GM18951 (cell line): ENCODE measurements at regions not wholly inside any gene's neighbourhood (a gene's known extent, or its start where the extent isn't known, plus 50 kb on each side); places are given as distances from the start of the nearest gene placed in this dataset.
"Not testable (repeated sequence)": the region's sequence is repeated elsewhere in the genome, so short reads cannot be mapped to it uniquely, and the experiment has no call there.

ENCODE experiments used
- POLR2A ChIP-seq: IDR thresholded peaks from 4 replicates; pipeline ENCODE4 v1.6.1; 2011; ENCODE audit warnings: mild to moderate bottlenecking; ENCODE audit not compliant: insufficient read length, insufficient read depth; ENCODE audit errors: extremely low read depth
- in situ Hi-C: fragments of 300-500 bp; cut with MboI; formaldehyde crosslinking; loops from one replicate; pipeline ENCODE4 v1.12.0; 2022; ENCODE audit warnings: low sequenced_read_pairs, mixed read lengths, inconsistent platforms; ENCODE audit not compliant: unreplicated experiment

DNA sequence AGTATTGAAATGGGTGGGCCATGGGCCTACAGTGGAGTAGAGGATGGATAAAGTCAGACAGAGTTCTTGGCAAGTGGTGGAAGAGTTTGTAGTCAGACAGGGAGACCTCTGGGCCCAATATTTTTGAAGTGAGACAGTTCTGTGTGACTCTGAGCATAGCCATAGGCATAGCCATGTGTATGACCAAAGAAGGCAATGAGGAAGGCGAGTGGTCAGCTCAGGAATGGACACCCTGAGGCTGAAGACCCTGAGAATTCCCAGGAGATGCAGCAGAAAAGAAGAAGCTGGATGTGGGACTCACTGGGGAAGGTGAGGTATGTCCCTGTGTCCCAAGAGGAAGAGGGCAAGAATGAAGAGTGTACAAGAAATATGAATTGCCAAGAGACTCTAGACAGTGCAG is 210.6 kb upstream of the IRF2BP2 start:
- in situ Hi-C loops = no loop called here
- no peak for TF ChIP-seq POLR2A

DNA sequence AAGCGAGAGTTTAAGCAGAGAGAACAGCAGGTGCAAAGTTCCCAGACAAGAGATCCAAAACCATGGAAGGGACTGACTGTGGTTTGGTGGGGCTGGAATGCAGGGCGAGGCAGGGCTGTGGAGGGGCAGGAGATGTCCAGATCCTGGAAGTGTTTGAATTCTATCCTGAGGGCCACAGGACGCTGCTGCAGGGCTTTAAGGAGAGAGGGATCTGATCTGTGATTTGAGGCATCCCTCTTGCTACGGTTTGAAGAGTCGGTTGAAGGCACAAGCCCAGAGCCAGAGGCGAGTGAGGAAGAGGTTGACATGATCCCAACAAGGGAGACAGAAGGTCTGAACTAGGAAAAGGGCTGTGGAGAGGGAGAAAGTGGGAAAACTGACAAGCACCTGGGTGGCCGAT is 209.9 kb upstream of the IRF2BP2 start:
- in situ Hi-C loops = not testable (repeated sequence)

DNA sequence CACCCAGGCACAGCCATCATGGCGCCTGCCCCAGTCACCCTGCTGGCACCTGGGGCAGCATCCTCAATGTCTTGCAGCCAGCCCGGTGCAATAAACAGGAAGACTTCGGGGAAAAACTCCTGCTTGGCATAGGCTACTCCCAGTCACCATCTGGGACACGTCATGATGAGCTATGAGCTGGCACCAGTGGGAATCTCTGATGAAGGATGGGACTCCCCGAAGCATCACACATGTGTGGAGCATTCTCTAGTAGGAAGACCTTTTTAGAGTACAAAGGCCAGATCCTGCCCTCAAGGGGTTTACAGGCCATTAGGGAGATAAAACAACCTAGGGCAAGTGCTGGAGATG is 208.0 kb upstream of the IRF2BP2 start:
- in situ Hi-C loops = not testable (repeated sequence)

DNA sequence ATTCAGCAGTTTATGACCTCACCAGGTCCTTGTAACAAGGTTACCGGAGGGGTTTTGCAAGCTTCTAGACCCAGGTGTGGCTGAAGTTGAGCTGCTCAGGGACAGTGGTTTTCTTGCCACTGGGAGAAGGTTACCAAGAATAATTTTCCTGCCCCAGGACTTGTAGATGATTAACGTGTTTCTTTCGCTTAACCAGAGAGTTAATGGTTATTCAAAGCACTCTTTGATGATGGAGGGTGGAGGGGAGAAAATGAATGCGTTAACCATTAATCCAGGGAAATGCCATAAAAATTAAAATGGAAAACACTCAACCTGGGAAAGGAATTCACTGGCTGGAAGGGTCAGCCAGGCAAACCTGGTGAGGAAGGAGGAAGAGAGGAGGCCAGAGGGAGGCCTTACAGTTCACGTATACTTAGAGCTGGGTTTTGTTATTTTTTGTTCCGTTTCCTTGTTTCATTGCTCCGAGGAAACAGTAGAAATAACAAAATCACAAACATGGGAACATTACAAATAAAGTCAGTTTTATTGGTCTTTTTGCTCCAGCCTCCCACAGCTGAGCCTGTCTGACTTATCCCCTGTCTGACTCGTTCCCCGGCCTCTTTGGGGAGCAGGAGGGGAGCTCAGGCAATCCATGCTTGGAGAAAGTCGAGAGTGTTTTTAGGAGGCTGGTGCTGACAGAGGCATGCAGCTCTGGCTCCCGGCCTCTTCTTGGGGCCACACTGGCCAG is 207.5 kb upstream of the IRF2BP2 start:
- in situ Hi-C loops = not testable (repeated sequence)

DNA sequence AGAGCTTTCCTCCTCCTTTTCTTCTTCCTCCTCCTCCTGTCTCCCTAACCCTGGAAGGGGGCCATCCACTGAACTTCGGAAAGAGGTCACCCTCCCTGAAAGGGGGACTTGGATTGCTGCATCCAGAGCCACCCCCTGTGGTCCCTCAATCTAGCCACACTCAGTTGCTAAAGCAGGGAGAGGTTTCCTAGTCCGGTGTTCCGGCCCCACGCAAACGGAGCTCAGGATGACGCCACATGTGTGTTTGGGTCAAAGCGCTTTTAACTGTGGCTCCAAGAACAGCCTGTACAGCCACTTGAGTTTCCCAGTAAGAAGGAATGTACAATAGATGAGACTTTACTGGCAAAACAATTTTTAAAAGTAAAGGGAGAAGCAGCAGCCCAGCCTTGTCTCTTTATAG is 206.9 kb upstream of the IRF2BP2 start:
- in situ Hi-C loops = not testable (repeated sequence)

DNA sequence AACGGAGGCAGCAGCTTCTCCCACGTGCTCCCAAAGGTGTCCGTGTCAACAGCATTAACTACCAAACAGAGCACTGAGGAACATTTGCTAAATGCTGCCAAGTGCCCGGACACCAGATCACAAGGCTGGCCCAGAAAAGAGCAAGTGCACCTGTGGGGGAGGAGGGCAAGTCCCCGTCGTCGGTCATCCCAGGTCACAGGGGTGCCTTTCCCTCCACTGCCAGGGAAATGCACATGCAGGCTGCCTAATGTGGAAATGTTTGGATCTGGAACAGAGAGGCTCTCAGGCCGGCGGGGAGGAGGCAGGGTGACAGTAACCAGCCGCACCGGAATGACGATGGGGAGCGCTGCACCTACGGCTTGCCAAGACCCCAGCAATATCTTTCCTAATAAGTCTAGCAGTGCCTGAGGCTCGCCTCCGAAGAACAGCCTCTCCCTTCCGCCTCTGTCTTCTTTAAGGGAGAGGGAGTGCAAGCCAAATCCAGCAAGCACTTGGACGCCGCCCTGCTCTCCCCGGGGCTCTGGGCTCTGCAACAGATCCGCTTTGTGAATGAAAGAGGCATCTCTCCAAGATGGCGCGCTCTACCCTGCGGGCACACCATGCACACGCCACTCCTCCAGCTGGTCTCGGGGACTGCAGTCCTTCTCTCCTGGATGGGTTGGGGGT is 206.3 kb upstream of the IRF2BP2 start:
- in situ Hi-C loops = not testable (repeated sequence)

DNA sequence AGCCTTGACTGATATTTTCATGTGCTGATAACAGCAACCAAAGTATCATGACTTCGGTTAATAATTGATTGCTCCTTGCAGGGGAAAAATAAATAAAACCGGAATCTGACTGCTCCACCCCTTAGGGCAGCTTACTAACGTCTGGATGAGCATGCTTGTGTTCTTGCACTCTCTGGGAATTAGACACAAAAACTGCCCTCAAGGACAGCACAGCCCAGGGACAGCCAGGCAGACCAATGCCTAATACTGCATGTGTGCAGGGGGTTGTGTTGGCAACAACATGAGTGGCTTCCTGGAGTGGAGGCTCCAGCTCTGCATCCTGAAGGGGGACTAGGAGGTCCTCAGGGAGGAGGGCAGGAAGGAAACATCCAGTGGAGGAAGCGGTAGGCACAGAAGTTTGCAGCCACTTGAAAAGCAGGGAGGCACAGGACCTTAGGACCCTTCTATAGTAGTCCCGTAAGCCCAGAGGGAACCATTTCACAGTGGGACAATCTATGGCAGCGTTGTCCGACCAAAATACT is 205.4 kb upstream of the IRF2BP2 start:
- in situ Hi-C loops = not testable (repeated sequence)

DNA sequence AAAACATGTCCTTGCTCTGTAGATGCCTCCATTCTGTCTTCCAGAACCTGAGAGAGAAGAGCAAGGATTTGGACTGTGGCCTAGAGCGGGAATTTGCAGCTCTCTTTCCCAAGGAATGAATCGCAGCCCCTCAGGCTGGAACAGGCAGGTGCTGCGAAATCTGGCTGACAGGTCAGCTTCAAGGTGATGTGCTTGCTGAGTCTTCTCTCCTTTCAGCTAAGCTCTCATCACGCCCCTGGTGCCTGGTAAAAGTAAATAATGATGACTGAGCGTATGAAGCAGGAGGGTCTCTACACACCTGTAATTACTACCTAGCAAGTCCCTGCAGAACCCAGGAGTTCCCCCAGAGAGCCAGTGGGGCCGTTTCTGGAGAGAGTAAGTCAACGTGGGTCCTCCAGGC is 204.3 kb upstream of the IRF2BP2 start:
- in situ Hi-C loops = not testable (repeated sequence)

DNA sequence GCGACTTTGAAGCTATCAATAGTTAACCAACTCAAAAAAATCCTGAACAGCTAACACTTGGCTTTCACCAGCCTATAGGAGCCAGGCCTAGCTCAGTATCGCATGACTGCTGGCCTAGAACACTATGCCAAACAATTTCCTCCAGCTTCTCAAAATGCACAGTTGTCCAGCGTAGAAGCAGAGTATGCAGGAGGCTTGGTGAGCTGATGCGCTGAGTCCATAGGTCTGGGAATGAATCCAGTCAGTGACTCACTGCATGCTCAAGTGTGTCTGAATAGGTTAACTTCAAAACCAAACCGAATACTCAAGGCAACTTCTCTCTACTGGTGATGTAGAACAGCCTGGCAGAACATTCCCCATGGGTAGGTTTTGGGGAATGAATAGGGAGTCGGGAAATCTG is 201.8 kb upstream of the IRF2BP2 start:
- in situ Hi-C loops = not testable (repeated sequence)

DNA sequence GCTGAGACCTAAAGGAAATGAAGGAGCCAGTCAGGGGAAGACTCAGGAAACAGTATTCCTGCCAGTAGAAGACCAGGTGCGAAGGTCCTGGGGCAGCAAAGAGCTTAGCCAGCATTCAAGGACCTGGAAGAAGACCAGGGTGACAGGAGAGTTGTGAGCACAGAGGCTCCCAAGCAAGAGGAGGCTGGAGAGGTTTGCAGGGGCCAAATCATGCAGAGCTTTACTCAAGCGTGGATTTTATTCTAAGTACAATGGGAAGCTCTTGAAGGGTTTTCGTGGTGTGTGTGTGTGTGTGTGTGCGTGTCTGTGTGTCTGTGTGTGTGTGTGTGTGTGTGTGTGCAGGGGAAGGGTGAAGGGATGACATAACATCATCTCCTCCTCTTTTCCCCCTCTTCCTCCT is 200.7 kb upstream of the IRF2BP2 start:
- in situ Hi-C loops = not testable (repeated sequence)

DNA sequence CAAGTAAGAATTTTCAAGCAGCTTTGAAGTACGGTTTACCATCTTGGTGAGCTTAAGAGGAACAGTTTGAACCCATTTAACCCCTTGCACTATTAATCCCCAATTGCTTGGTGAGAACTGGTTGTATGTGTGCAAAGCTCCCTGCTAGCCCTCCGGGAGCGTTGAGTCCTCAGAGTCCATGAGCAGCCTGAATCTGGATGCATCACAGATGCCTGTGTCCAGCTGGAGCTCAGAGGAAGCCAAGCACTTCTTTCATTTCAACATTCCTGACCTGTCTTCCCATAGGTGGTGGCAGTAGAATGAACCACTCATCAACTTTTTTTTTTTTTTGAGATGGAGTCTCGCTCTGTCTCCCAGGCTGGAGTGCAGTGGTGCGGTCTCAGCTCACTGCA is 199.9 kb upstream of the IRF2BP2 start:
- in situ Hi-C loops = not testable (repeated sequence)

DNA sequence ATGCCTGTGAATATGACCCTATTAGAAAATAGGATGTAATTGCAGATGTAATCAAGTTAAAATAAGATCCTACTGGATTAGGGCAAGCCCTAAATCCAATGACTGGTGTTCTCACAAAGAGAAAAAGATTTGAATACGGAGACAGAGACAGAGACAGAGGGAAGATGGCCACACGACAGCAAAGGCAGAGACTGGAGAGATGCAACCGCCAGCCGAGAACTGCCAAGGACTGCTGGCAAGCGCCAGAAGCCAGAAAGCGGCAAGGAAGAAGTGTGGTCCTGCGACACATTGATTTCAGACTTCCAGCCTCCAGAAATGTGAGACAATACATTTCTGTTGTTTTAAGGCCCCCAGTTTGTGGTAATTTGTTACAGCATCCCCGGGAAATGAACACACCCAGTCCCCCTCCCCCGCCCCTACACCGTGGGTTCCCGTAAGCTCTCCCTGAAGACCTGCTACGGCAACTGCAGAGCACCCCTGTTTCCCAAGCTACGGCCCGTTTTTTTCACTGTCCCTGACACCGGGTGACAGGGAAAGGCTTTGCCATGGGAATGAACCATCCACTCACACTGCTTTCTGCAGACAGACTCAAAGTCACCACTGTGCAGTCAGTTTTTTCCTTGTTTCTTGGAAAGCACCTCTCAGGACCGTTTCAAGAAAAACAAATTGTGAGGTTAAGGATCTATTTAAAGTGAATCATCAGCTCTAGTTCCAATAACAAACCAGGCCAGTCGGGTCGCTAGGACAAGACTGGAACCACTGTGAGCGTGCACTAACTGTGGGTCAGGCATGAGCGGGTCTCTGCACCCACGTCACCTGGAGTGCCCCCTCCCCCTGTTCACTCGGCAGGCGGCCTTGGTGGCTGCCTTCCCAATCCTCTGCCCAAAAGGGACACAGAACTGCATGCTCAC is 199.2 kb upstream of the IRF2BP2 start:
- in situ Hi-C loops = not testable (repeated sequence)

DNA sequence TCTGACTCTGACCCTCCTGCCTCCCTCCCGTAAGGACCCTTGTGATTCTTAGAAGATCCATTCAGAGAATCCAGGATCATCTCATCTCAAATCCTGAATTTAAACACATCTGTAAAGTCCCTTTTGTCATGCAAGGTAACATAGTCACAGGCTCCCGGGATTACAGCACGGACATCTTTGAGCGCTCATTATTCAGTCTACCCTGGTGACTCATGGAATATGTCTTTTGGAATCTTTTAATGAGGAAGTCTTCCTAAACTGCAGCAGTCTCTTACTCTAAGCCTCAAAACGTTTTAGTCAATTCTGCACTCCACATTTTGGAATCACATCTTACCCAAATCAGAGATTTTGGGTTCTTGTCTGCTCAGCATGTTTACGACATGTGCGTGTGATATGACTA is 198.5 kb upstream of the IRF2BP2 start:
- in situ Hi-C loops = not testable (repeated sequence)

DNA sequence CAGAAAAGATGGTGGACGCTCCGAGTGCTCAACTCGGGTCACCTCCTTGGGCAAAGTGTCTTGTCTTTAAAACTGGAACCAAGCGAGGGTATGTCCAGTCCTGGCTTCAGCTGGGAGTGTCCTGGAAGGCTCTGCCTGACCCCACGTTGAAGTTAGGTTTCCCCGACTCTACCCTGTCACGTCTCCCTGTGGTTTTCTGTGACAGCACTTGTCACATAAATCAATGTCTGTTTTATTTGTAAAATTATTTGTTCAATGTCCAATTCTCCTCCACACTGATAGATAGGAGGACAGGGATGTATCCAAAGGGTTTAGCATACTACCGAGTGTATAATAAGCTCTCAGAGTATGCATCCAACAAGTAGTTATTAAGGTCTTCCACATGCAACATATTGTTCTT is 197.7 kb upstream of the IRF2BP2 start:
- in situ Hi-C loops = not testable (repeated sequence)

DNA sequence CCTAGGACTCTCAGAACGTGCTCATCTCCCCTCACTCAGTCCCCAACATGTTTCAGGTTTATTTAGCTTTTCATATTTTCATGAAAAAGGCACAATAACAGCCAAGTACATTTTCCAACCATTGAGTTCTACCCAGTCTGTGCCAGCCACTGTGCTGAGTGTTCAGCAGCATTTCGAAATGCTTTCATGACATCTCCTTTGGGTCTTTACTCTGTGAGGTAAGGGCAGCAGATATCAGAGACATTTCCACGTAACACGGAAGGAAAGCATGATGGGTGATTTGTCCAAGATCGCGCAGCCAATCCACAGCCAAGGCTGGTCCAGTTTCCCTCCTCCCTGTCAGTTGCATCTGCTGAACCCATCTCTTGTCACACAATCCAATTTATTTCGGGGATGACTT is 192.6 kb upstream of the IRF2BP2 start:
- in situ Hi-C loops = not testable (repeated sequence)

DNA sequence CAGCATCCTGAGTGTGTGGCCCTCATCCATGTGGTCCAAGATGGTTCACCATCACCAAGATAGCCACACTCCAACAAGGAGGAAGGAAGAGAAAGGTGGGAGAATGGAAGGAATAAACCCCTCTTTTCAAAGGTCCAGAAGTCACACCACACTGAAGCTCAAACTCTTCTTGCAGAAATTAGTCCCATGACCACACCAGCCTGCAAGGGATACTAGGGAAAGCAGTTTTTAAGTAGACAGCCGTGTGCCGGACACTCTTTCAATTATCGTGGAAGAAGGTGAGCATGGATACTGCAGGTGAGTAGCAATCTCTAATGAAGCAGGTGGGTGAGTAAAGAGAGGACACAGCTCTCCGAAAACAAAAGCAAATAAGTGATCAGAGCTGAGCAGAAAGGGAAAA is 191.7 kb upstream of the IRF2BP2 start:
- in situ Hi-C loops = not testable (repeated sequence)

DNA sequence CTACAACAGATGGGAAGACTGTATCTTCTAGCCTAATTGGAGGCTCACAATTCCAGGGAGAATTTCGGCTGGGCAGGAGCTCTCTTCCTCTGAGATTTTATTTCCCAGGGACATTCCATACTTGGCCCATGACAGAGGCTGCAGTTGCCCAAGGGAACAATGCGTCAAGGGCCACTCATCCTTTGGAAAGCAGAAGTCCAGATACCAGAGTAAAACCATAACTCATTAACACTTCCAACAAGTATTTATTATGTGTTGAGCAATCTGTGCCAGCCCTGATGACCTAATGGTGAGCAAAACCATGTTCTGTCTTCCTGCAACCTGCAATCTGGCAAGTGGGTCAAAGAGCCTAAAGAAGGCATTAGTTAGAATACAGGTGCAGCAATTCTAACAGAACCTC is 191.2 kb upstream of the IRF2BP2 start:
- in situ Hi-C loops = not testable (repeated sequence)

DNA sequence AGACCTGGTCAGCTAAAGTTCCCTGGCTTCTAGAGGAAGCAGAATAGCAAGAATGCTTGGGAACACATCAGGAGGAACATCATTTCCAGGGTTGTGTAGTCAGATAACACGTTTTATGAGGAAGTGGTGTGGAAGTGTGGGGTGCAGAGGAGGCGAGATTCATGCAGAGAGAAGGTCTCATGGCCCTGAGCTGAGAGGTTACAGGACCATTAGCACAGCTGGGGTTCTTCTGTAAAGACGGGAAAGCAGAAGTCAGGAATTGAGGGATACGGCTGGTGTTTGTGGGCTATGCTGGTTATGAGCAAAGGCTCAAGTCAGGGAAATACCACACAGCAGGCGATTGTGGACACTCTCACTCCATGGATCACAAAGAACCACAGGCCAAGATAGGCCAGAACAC is 190.6 kb upstream of the IRF2BP2 start:
- in situ Hi-C loops = not testable (repeated sequence)

DNA sequence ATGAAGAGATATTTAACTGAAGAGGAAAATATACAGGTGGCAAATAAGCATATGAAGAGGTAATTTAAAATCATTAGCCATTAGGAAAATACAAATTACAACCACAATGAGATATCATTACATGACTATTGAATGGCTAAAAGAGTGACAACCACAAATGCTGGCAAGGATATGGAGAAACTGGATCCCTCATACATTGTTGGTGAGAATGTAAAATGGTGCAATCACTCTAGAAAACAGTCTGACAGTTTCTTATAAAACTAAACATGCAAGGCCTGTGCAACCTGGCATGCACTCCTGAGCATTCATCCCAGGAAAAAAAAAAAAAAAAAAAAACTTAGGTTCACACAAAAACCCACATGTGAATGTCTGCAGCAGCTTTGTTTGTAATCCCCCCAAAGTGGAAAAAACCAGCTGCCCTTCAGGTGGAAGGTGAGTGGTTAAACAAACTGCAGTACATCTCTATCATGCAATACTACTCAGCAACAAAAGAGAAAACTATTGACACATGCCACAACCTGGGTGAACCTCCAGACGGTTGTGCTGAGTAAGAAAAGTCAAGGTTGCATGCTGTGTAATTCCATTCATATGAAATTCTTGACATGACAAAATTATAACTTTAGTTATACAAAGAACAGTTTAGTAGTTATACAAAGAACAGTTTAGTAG is 189.2 kb upstream of the IRF2BP2 start:
- in situ Hi-C loops = not testable (repeated sequence)

DNA sequence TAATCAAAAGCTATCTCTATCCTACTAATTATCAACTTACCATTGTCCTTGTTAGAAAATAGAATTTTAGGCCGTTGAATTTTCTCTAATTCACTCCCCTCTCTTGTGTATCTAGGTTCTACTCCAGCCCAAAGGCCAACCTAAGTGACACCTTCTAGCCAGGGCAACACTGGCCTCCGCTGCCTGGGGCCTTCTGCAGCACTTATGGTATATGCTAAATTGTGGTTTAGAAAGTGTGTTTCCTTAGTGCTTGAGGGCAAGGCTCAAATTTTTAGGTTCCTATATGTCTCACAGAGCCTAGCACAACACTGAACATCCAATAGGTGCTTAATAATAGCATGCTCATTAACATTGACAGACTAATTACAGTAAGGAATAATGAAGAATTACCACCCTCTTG is 187.2 kb upstream of the IRF2BP2 start:
- in situ Hi-C loops = not testable (repeated sequence)
